ENCODE measurements at regions not wholly inside any gene's neighbourhood (a gene's known extent, or its start where the extent isn't known, plus 50 kb on each side); places are given as distances from the start of the nearest gene placed in this dataset.

- H3K4me3 ChIP-seq (ENCODE audit: low read depth in 2 of 2, low read length in 1 of 2): peak overlapping the region; percentile 21 to 60; a peak in 3 of 4 replicates
- H3K9me3 ChIP-seq: no peaks in the 10 kb centered on the region
- no peaks in the 10 kb centered on the region for H3K9me2 ChIP-seq
- H4K20me1 ChIP-seq (ENCODE audit: insufficient read depth): no peaks in the 10 kb centered on the region
- H2AFZ ChIP-seq (ENCODE audit: low read depth): peak overlapping the region; percentile 75
- H3K27me3 ChIP-seq (ENCODE audit: insufficient read depth): peaks cover 11% of the 10 kb centered on the region
- ChIA-PET POLR2A (no interaction called here), CTCF (interaction anchor here (0.6 to 2.6 kb wide), 25 partner anchors 8 to 336 kb away, joined by 3 to 15 read pairs (median 4); partner anchors contain the start of gene ADCYAP1)
- no peaks in the 10 kb centered on the region for H3K79me2 ChIP-seq (ENCODE audit: insufficient read depth)
- H3F3A ChIP-seq (replicated peaks; ENCODE audit: insufficient read depth): no peaks in the 10 kb centered on the region
- no peak overlapping the region for H3K9ac ChIP-seq
- H3K4me1 ChIP-seq (ENCODE audit: control insufficient read depth in 1 of 2, insufficient read depth in 2 of 2, low read depth in 1 of 2, low read length in 1 of 2): no peaks in the 10 kb centered on the region
- no peak overlapping the region for H3K27ac ChIP-seq (ENCODE audit: low read depth in 2 of 2, low read length in 1 of 2)
- WGBS (ENCODE audit: low lambda C conversion rate): 10% methylated on average over 19 of the region's 19 CpGs
- peak overlapping the region; percentile 79 for H3K4me2 ChIP-seq
- DNase-seq: peak; percentile 23
- no peaks in the 10 kb centered on the region for H3K36me3 ChIP-seq (replicated peaks in 1 of 2; ENCODE audit: control insufficient read depth in 1 of 2, insufficient read depth in 2 of 2, low read length in 1 of 2)
- no peak for TF ChIP-seq CHD2 (IDR thresholded peaks at IDR 0.05; ENCODE audit: low read length, partially characterized antibody)
- TF ChIP-seq SMC3 (IDR thresholded peaks at IDR 0.05; ENCODE audit: low read depth, low read length): peak; percentile 42; the same call in 1 of the 2 replicates
- TF ChIP-seq, protein P1, sequence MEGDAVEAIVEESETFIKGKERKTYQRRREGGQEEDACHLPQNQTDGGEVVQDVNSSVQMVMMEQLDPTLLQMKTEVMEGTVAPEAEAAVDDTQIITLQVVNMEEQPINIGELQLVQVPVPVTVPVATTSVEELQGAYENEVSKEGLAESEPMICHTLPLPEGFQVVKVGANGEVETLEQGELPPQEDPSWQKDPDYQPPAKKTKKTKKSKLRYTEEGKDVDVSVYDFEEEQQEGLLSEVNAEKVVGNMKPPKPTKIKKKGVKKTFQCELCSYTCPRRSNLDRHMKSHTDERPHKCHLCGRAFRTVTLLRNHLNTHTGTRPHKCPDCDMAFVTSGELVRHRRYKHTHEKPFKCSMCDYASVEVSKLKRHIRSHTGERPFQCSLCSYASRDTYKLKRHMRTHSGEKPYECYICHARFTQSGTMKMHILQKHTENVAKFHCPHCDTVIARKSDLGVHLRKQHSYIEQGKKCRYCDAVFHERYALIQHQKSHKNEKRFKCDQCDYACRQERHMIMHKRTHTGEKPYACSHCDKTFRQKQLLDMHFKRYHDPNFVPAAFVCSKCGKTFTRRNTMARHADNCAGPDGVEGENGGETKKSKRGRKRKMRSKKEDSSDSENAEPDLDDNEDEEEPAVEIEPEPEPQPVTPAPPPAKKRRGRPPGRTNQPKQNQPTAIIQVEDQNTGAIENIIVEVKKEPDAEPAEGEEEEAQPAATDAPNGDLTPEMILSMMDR (IDR thresholded peaks at IDR 0.05): peak; percentile 97
- TF ChIP-seq, protein P2, sequence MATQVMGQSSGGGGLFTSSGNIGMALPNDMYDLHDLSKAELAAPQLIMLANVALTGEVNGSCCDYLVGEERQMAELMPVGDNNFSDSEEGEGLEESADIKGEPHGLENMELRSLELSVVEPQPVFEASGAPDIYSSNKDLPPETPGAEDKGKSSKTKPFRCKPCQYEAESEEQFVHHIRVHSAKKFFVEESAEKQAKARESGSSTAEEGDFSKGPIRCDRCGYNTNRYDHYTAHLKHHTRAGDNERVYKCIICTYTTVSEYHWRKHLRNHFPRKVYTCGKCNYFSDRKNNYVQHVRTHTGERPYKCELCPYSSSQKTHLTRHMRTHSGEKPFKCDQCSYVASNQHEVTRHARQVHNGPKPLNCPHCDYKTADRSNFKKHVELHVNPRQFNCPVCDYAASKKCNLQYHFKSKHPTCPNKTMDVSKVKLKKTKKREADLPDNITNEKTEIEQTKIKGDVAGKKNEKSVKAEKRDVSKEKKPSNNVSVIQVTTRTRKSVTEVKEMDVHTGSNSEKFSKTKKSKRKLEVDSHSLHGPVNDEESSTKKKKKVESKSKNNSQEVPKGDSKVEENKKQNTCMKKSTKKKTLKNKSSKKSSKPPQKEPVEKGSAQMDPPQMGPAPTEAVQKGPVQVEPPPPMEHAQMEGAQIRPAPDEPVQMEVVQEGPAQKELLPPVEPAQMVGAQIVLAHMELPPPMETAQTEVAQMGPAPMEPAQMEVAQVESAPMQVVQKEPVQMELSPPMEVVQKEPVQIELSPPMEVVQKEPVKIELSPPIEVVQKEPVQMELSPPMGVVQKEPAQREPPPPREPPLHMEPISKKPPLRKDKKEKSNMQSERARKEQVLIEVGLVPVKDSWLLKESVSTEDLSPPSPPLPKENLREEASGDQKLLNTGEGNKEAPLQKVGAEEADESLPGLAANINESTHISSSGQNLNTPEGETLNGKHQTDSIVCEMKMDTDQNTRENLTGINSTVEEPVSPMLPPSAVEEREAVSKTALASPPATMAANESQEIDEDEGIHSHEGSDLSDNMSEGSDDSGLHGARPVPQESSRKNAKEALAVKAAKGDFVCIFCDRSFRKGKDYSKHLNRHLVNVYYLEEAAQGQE (IDR thresholded peaks at IDR 0.05; ENCODE audit: low read depth, low read length): no peak
- TF ChIP-seq YY1 (IDR thresholded peaks at IDR 0.05; ENCODE audit: low read depth): no peak
- no peak for TF ChIP-seq ELF1 (IDR thresholded peaks at IDR 0.05)
- no peak for TF ChIP-seq MEF2A (IDR thresholded peaks at IDR 0.05; ENCODE audit: borderline replicate concordance, low read depth)
- no peak for TF ChIP-seq MXI1 (IDR thresholded peaks at IDR 0.05; ENCODE audit: low read depth, low read length)
- TF ChIP-seq GABPA (IDR thresholded peaks at IDR 0.05; ENCODE audit: low read depth): no peak
- no peak for TF ChIP-seq FOSL2 (IDR thresholded peaks at IDR 0.05; ENCODE audit: borderline replicate concordance, low read depth)
- no peak for TF ChIP-seq NRF1 (IDR thresholded peaks at IDR 0.05; ENCODE audit: low read depth, low read length)
- no peak for TF ChIP-seq NFIC (IDR thresholded peaks at IDR 0.05; ENCODE audit: borderline replicate concordance)
- TF ChIP-seq EZH2phosphoT487 (IDR thresholded peaks at IDR 0.05; ENCODE audit: borderline replicate concordance, low read depth): no peak
- no peak for TF ChIP-seq FOXJ3 (CRISPR knock-in tag; IDR thresholded peaks at IDR 0.05)
- peak; percentile 51 for TF ChIP-seq RAD21 (IDR thresholded peaks at IDR 0.05; ENCODE audit: low read length)
- TF ChIP-seq TEAD4 (IDR thresholded peaks at IDR 0.05; ENCODE audit: borderline replicate concordance, insufficient read depth): no peak
- TF ChIP-seq USF2 (IDR thresholded peaks at IDR 0.05; ENCODE audit: borderline replicate concordance, low read depth, low read length): no peak
- TF ChIP-seq MAX (IDR thresholded peaks at IDR 0.05; ENCODE audit: low read depth): no peak
- TF ChIP-seq TCF12 (IDR thresholded peaks at IDR 0.05): no peak
- no peak for TF ChIP-seq EP300 (IDR thresholded peaks at IDR 0.05; ENCODE audit: borderline replicate concordance in 1 of 2, low read depth in 1 of 2, low read length in 1 of 2)
- TF ChIP-seq RCOR1 (IDR thresholded peaks at IDR 0.05; ENCODE audit: low read length): no peak
- TF ChIP-seq, protein P3, sequence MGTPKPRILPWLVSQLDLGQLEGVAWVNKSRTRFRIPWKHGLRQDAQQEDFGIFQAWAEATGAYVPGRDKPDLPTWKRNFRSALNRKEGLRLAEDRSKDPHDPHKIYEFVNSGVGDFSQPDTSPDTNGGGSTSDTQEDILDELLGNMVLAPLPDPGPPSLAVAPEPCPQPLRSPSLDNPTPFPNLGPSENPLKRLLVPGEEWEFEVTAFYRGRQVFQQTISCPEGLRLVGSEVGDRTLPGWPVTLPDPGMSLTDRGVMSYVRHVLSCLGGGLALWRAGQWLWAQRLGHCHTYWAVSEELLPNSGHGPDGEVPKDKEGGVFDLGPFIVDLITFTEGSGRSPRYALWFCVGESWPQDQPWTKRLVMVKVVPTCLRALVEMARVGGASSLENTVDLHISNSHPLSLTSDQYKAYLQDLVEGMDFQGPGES (IDR thresholded peaks at IDR 0.05; ENCODE audit: low read depth, low read length): no peak
- no peak for TF ChIP-seq PBX3 (IDR thresholded peaks at IDR 0.05)
- no peak for TF ChIP-seq RXRA (IDR thresholded peaks at IDR 0.05; ENCODE audit: borderline replicate concordance, low read depth)
Measured at GRCh38 chr18:961644-962355, 57.1 kb downstream of the ADCYAP1 start.

Data from SK-N-SH (cell line).